IMR-90 (cell line): ENCODE measurements at regions not wholly inside any gene's neighbourhood (a gene's known extent, or its start where the extent isn't known, plus 50 kb on each side); places are given as distances from the start of the nearest gene placed in this dataset.
A peak's percentile ranks its signal among the peaks of the same experiment; 100 is the strongest.

Experiments
- ATAC-seq: fragments of 200-7000 bp; cut with Tn5 transposase; 2 replicates; pipeline ENCODE4 v1.9.1; 2020; ENCODE audit warnings: low read depth, mild to moderate bottlenecking, moderate library complexity
- BruUV-seq: library from RNA; stranded (reverse); fragments of 400-500 nt; replicated peaks from 2 replicates; lab custom pipeline; 2021; lab: Mats Ljungman, UMichigan
- CTCF ChIA-PET: fragments of 300-600 bp; formaldehyde crosslinking; extraction: SDS; loops from one replicate; lab custom pipeline; 2021; ENCODE audit warnings: antibody characterized with exemption; lab: Yijun Ruan, JAX
- POLR2A ChIA-PET: fragments of 300-600 bp; sonication (Branson Sonifier 250); formaldehyde crosslinking; loops from one replicate; lab custom pipeline; 2022; ENCODE audit warnings: antibody characterized with exemption; ENCODE audit not compliant: unreplicated experiment; lab: Charles Lee
- DNase-seq: peaks from one replicate; pipeline ENCODE4 v3.0.0; 2013
- H2AFZ ChIP-seq: replicated peaks from 2 replicates; pipeline ENCODE3; 2013; ENCODE audit warnings: low read length, mild to moderate bottlenecking; ENCODE audit not compliant: poor library complexity
- H2AK5ac ChIP-seq: 2 replicates; pipeline ENCODE4 v1.6.1; 2013; ENCODE audit warnings: low read depth, low read length, inconsistent platforms
- H2AK9ac ChIP-seq: replicated peaks from 2 replicates; pipeline ENCODE3; 2013; ENCODE audit warnings: mild to moderate bottlenecking, low read depth, low read length, moderate library complexity; ENCODE audit not compliant: poor library complexity
- H2BK120ac ChIP-seq: 2 replicates; pipeline ENCODE4 v1.6.1; 2013; ENCODE audit warnings: low read depth, low read length, inconsistent platforms
- H2BK15ac ChIP-seq: 3 replicates; pipeline ENCODE4 v1.6.1; 2013; ENCODE audit warnings: low read depth, low read length, inconsistent platforms
- H2BK20ac ChIP-seq: 2 replicates; pipeline ENCODE4 v1.6.1; 2013; ENCODE audit warnings: low read depth, mild to moderate bottlenecking, inconsistent platforms, low read length, moderate library complexity
- H2BK5ac ChIP-seq: 2 replicates; pipeline ENCODE4 v1.6.1; 2013; ENCODE audit warnings: mild to moderate bottlenecking, low read depth, low read length, inconsistent platforms; ENCODE audit not compliant: poor library complexity, severe bottlenecking
- H3K14ac ChIP-seq: replicated peaks from 2 replicates; pipeline ENCODE4 v1.6.1; 2013; ENCODE audit warnings: low read depth, low read length, inconsistent platforms
- H3K18ac ChIP-seq: 2 replicates; pipeline ENCODE4 v1.6.1; 2013; ENCODE audit warnings: low read depth, low read length, control low read depth
- H3K23ac ChIP-seq: 2 replicates; pipeline ENCODE4 v1.6.1; 2013; ENCODE audit warnings: low read depth, low read length, inconsistent platforms
- H3K27ac ChIP-seq: 2 replicates; pipeline ENCODE4 v1.5.1; 2013; ENCODE audit warnings: mild to moderate bottlenecking, control low read depth, low read length; ENCODE audit not compliant: insufficient read depth
- H3K27me3 ChIP-seq: 2 replicates; pipeline ENCODE4 v1.6.1; 2013; ENCODE audit warnings: low read length; ENCODE audit not compliant: control insufficient read depth, insufficient read depth
- H3K36me3 ChIP-seq: 2 replicates; pipeline ENCODE4 v1.6.1; 2013; ENCODE audit warnings: low read length, mixed read lengths; ENCODE audit not compliant: control insufficient read depth, insufficient read depth
- H3K4ac ChIP-seq: 2 replicates; pipeline ENCODE4 v1.6.1; 2013; ENCODE audit warnings: low read depth, low read length, inconsistent platforms
- H3K4me1 ChIP-seq: 2 replicates; pipeline ENCODE4 v1.6.1; 2013; ENCODE audit warnings: low read length, mixed read lengths; ENCODE audit not compliant: control insufficient read depth, insufficient read depth
- H3K4me2 ChIP-seq: 2 replicates; pipeline ENCODE4 v1.6.1; 2013; ENCODE audit warnings: low read depth, mild to moderate bottlenecking, control low read depth, low read length, moderate library complexity
- H3K4me3 ChIP-seq: 2 replicates; pipeline ENCODE4 v1.5.1; 2013; ENCODE audit warnings: low read depth, mild to moderate bottlenecking, control low read depth, low read length, moderate library complexity; ENCODE audit not compliant: insufficient read depth
- H3K56ac ChIP-seq: 2 replicates; pipeline ENCODE4 v1.6.1; 2013; ENCODE audit warnings: low read length, inconsistent platforms; ENCODE audit not compliant: insufficient read depth; ENCODE audit errors: extremely low read depth
- H3K79me1 ChIP-seq, 2 experiments: 2 replicates each; pipeline ENCODE4 v1.6.1; 2013; ENCODE audit warnings: low read length in 2 of 2, inconsistent platforms in 1 of 2, low read depth in 1 of 2
- H3K9ac ChIP-seq: 2 replicates; pipeline ENCODE4 v1.6.1; 2013; ENCODE audit warnings: low read depth, low read length, control low read depth
- H3K9me1 ChIP-seq: 2 replicates; pipeline ENCODE4 v1.6.1; 2013; ENCODE audit warnings: low read length, inconsistent platforms; ENCODE audit not compliant: insufficient read depth
- H3K9me3 ChIP-seq: 2 replicates; pipeline ENCODE4 v1.6.1; 2013; ENCODE audit warnings: low read length; ENCODE audit not compliant: control insufficient read depth, insufficient read depth
- H4K20me1 ChIP-seq: 2 replicates; pipeline ENCODE4 v1.6.1; 2013; ENCODE audit warnings: low read length, inconsistent platforms; ENCODE audit not compliant: insufficient read depth
- H4K5ac ChIP-seq: 2 replicates; pipeline ENCODE4 v1.6.1; 2013; ENCODE audit warnings: mild to moderate bottlenecking, low read depth, low read length, control low read depth
- H4K8ac ChIP-seq, 2 experiments: 2 replicates each; pipeline ENCODE4 v1.6.1; 2013; ENCODE audit warnings: low read depth in 2 of 2, low read length in 2 of 2, control low read depth in 1 of 2, inconsistent platforms in 1 of 2
- H4K91ac ChIP-seq: 2 replicates; pipeline ENCODE4 v1.6.1; 2013; ENCODE audit warnings: low read depth, low read length, inconsistent platforms; ENCODE audit not compliant: insufficient read depth
- BHLHE40 ChIP-seq: fragments of 150-350 bp; IDR thresholded peaks from 2 replicates; pipeline ENCODE4 v1.6.1; 2016; ENCODE audit warnings: mild to moderate bottlenecking, low read depth, low read length
- CEBPB ChIP-seq: IDR thresholded peaks from 2 replicates; pipeline ENCODE4 v1.6.1; 2012; ENCODE audit warnings: low read depth, low read length, improper control_type of control experiment
- CTCF ChIP-seq: conservative IDR thresholded peaks from 2 replicates; pipeline ENCODE4 v1.5.1; 2012; ENCODE audit warnings: mild to moderate bottlenecking, low read depth, low read length, improper control_type of control experiment
- FOS ChIP-seq: fragments of 150-350 bp; IDR thresholded peaks from 2 replicates; pipeline ENCODE4 v1.6.1; 2016; ENCODE audit warnings: low read depth, low read length
- MAZ ChIP-seq: IDR thresholded peaks from 2 replicates; pipeline ENCODE4 v1.6.1; 2012; ENCODE audit warnings: low read depth, mild to moderate bottlenecking, low read length, improper control_type of control experiment, moderate library complexity, borderline replicate concordance
- NFE2L2 ChIP-seq: fragments of 150-350 bp; IDR thresholded peaks from 2 replicates; pipeline ENCODE4 v1.6.1; 2016; ENCODE audit warnings: low read depth, mild to moderate bottlenecking, low read length
- POLR2A ChIP-seq: IDR thresholded peaks from 2 replicates; pipeline ENCODE4 v1.6.1; 2012; ENCODE audit warnings: mild to moderate bottlenecking, low read depth, low read length
- RCOR1 ChIP-seq: IDR thresholded peaks from 2 replicates; pipeline ENCODE4 v1.6.1; 2012; ENCODE audit warnings: mild to moderate bottlenecking, low read length, improper control_type of control experiment; ENCODE audit not compliant: insufficient replicate concordance
- RFX5 ChIP-seq: IDR thresholded peaks from 2 replicates; pipeline ENCODE4 v1.8.0; 2012; ENCODE audit warnings: low read depth, mild to moderate bottlenecking, low read length, moderate library complexity
- SMC3 ChIP-seq: fragments of 150-350 bp; IDR thresholded peaks from 2 replicates; pipeline ENCODE4 v1.6.1; 2016; ENCODE audit warnings: low read depth, mild to moderate bottlenecking, antibody characterized with exemption, low read length, moderate library complexity
- WGBS, 2 experiments: methylation state at CpG; one replicate each; pipeline versions ENCODE4 v1.1.5 to v1.1.7; 2013; ENCODE audit warnings: missing lambda C conversion rate in 2 of 2; ENCODE audit not compliant: insufficient read length in 1 of 2; ENCODE audit errors: extremely low coverage in 2 of 2; 5-methylcytosine and 5-hydroxymethylcytosine counted together
- dilution Hi-C: fragments of 300-500 bp; cut with HindIII; formaldehyde crosslinking; loops from one replicate; pipeline ENCODE4 v1.14.3; 2018; ENCODE audit warnings: low sequenced_read_pairs; ENCODE audit not compliant: unreplicated experiment
- in situ Hi-C: fragments of 300-500 bp; cut with MboI; formaldehyde crosslinking; loops from 3 replicates; pipeline ENCODE4 v1.14.3; 2019; ENCODE audit warnings: low sequenced_read_pairs, inconsistent platforms, mixed read lengths
- intact Hi-C: fragments of 100-400 bp; cut with micrococcal nuclease; formaldehyde crosslinking; loops from 2 replicates; pipeline ENCODE4 v1.10.0; 2022

GRCh38 chr5:91283326-91283725 lies 99.8 kb downstream of the ARRDC3 start:
- H4K5ac ChIP-seq, result peak overlapping the region; percentile 82; the same call in 1 of the 2 replicates
- no peak overlapping the region for H3K4me2 ChIP-seq
- H3K9ac ChIP-seq, result no peak overlapping the region
- peak overlapping the region; percentile 39 for H2BK5ac ChIP-seq
- no peak overlapping the region for H3K56ac ChIP-seq
- no CpG with 5 or more reads among the region's 4 CpGs for WGBS, 2 experiments
- H3K23ac ChIP-seq, result no peak overlapping the region
- H3K27ac ChIP-seq, result no peak overlapping the region
- H2AK9ac ChIP-seq, result no peak overlapping the region
- ATAC-seq, result no peak
- H3K36me3 ChIP-seq, result no peaks in the 10 kb centered on the region
- intact Hi-C loops (loop anchor here (5.0 to 10.0 kb wide), 2 partner anchors 116 to 349 kb away; no protein-coding TSS in a partner anchor), in situ Hi-C loops (no loop called here), dilution Hi-C loops (no loop called here)
- peak overlapping the region; percentile 48; the same call in 1 of the 2 replicates for H2BK20ac ChIP-seq
- no peaks in the 10 kb centered on the region for H3K9me1 ChIP-seq
- H3K18ac ChIP-seq, result peak overlapping the region; percentile 77
- H2AFZ ChIP-seq, result no peak overlapping the region
- no peak for DNase-seq
- no peaks in the 10 kb centered on the region for H3K79me1 ChIP-seq
- H3K9me3 ChIP-seq, result no peaks in the 10 kb centered on the region
- H4K8ac ChIP-seq, result peak overlapping the region; percentile 42 to 44; a peak in 3 of 4 replicates
- no peak for TF ChIP-seq MAZ
- no peak for TF ChIP-seq CTCF
- no peak for TF ChIP-seq RFX5
- TF ChIP-seq POLR2A, result no peak
- no peak for TF ChIP-seq SMC3
- TF ChIP-seq RCOR1, result no peak
- no peak for TF ChIP-seq BHLHE40
- TF ChIP-seq NFE2L2, result no peak
- no peak for TF ChIP-seq CEBPB
- no peak for TF ChIP-seq FOS
- BruUV-seq, result no TSS peak
- CTCF ChIA-PET, result no interaction called here
- peak overlapping the region; percentile 43; the same call in 1 of the 2 replicates for H4K91ac ChIP-seq
- H2BK120ac ChIP-seq, result peak overlapping the region; percentile 49; the same call in 1 of the 2 replicates
- no peaks in the 10 kb centered on the region for H4K20me1 ChIP-seq
- peak overlapping the region; percentile 47; the same call in 1 of the 2 replicates for H3K4ac ChIP-seq
- peak overlapping the region; percentile 30; the same call in 1 of the 2 replicates for H3K14ac ChIP-seq
- H3K4me1 ChIP-seq, result peaks cover 15% of the 10 kb centered on the region
- H3K4me3 ChIP-seq, result no peak overlapping the region
- peak overlapping the region; percentile 63 for H2AK5ac ChIP-seq
- POLR2A ChIA-PET, result no interaction called here
- H2BK15ac ChIP-seq, result peak overlapping the region; percentile 72; the same call in 2 of the 3 replicates
- no peaks in the 10 kb centered on the region for H3K27me3 ChIP-seq
